GM19468 (cell line): ENCODE measurements at regions not wholly inside any gene's neighbourhood (a gene's known extent, or its start where the extent isn't known, plus 50 kb on each side); places are given as distances from the start of the nearest gene placed in this dataset.
"Not testable (repeated sequence)": the region's sequence is repeated elsewhere in the genome, so short reads cannot be mapped to it uniquely, and the experiment has no call there.

ENCODE experiments used
- ATAC-seq: cut with Tn5 transposase; IDR thresholded peaks from one replicate; pipeline ENCODE4 v1.9.1; 2021; ENCODE audit warnings: mild to moderate bottlenecking, moderate library complexity, moderate number of reproducible peaks; ENCODE audit not compliant: unreplicated experiment; ENCODE audit errors: extremely low read depth

- no peak for ATAC-seq
Measured at GRCh38 chr12:124677552-124678356, 110.3 kb upstream of the NCOR2 start.

GRCh38 chr12:124676714-124677462, 109.5 kb upstream of the NCOR2 start:
- no peak for ATAC-seq

- no peak for ATAC-seq
Measured at GRCh38 chr12:124675881-124676713, 108.7 kb upstream of the NCOR2 start.

GRCh38 chr12:124674937-124675336, 107.5 kb upstream of the NCOR2 start:
- ATAC-seq, result no peak

GRCh38 chr12:124673801-124674617, 106.6 kb upstream of the NCOR2 start:
- no peak for ATAC-seq

- ATAC-seq, result not testable (repeated sequence)
Measured at GRCh38 chr12:124669271-124669721, 101.9 kb upstream of the NCOR2 start.

GRCh38 chr12:124668602-124669001, 101.2 kb upstream of the NCOR2 start:
- no peak for ATAC-seq

- ATAC-seq, result no peak
Measured at GRCh38 chr12:124667506-124668326, 100.3 kb upstream of the NCOR2 start.

GRCh38 chr12:124666722-124667259, 99.4 kb upstream of the NCOR2 start:
- no peak for ATAC-seq

- ATAC-seq, result no peak
Measured at GRCh38 chr12:124665511-124665910, 98.1 kb upstream of the NCOR2 start.

- ATAC-seq, result no peak
Measured at GRCh38 chr12:124664395-124665111, 97.1 kb upstream of the NCOR2 start.

- no peak for ATAC-seq
Measured at GRCh38 chr12:124663771-124664366, 96.5 kb upstream of the NCOR2 start.

- ATAC-seq, result no peak
Measured at GRCh38 chr12:124663206-124663605, 95.8 kb upstream of the NCOR2 start.

- ATAC-seq, result no peak
Measured at GRCh38 chr12:124661341-124661740, 93.9 kb upstream of the NCOR2 start.

- ATAC-seq, result no peak
Measured at GRCh38 chr12:124660851-124661250, 93.4 kb upstream of the NCOR2 start.

- no peak for ATAC-seq
Measured at GRCh38 chr12:124658806-124659402, 91.5 kb upstream of the NCOR2 start.

GRCh38 chr12:124658302-124658701, 90.9 kb upstream of the NCOR2 start:
- ATAC-seq, result no peak
